Activated naive CD4-positive, alpha-beta T cell treated with anti-CD3 and anti-CD28 coated beads, Interleukin-2, amount 10 ng/mL, durations not matched to agents 7 days and 5 days (primary cell): ENCODE measurements at regions not wholly inside any gene's neighbourhood (a gene's known extent, or its start where the extent isn't known, plus 50 kb on each side); places are given as distances from the start of the nearest gene placed in this dataset.

Experiments
- CTCF ChIA-PET: fragments of 350-600 bp; sonication (Branson Sonifier 250); formaldehyde crosslinking; loops from one replicate; lab custom pipeline; 2021; ENCODE audit warnings: antibody characterized with exemption; lab: Charles Lee
- DNase-seq: peaks from one replicate; pipeline ENCODE4 v3.0.0-alpha.2; 2020
- H3K27ac Mint-ChIP-seq: one replicate; pipeline ENCODE4 v1.8.0; 2021; ENCODE audit warnings: mild to moderate bottlenecking, moderate library complexity, mixed read lengths
- H3K27me3 Mint-ChIP-seq: one replicate; pipeline ENCODE4 v1.8.0; 2021; ENCODE audit warnings: mild to moderate bottlenecking, mixed read lengths
- H3K36me3 Mint-ChIP-seq: one replicate; pipeline ENCODE4 v1.8.0; 2021; ENCODE audit warnings: mixed read lengths
- H3K4me1 Mint-ChIP-seq: one replicate; pipeline ENCODE4 v1.8.0; 2021; ENCODE audit warnings: mixed read lengths
- H3K4me3 Mint-ChIP-seq: one replicate; pipeline ENCODE4 v1.8.0; 2021; ENCODE audit warnings: mild to moderate bottlenecking, moderate library complexity, mixed read lengths
- H3K9me3 Mint-ChIP-seq: one replicate; pipeline ENCODE4 v1.8.0; 2021; ENCODE audit warnings: mixed read lengths

- no peak for DNase-seq
- CTCF ChIA-PET: no interaction called here
- Mint-ChIP-seq H3K36me3 (no peaks in the 10 kb centered on the region), H3K4me1 (no peaks in the 10 kb centered on the region), H3K9me3 (peaks cover 5% of the 10 kb centered on the region), H3K27me3 (peaks cover 7% of the 10 kb centered on the region), H3K4me3 (no peak overlapping the region), H3K27ac (no peak overlapping the region)
These were observed 63.9 kb upstream of the MAP1LC3B2 start for GRCh38 chr12:116495260-116495659.

- Mint-ChIP-seq H3K27me3 (peaks cover 7% of the 10 kb centered on the region), H3K36me3 (no peaks in the 10 kb centered on the region), H3K4me3 (no peak overlapping the region), H3K27ac (no peak overlapping the region), H3K9me3 (peaks cover 5% of the 10 kb centered on the region), H3K4me1 (no peaks in the 10 kb centered on the region)
- no peak for DNase-seq
- CTCF ChIA-PET: no interaction called here
These were observed 62.1 kb upstream of the MAP1LC3B2 start for GRCh38 chr12:116497051-116497591.

- H3K27me3 Mint-ChIP-seq: peaks cover 3% of the 10 kb centered on the region
- no peak for DNase-seq
- no peaks in the 10 kb centered on the region for H3K4me1 Mint-ChIP-seq
- CTCF ChIA-PET: no interaction called here
- H3K4me3 Mint-ChIP-seq: no peak overlapping the region
- no peak overlapping the region for H3K27ac Mint-ChIP-seq
- H3K9me3 Mint-ChIP-seq: no peaks in the 10 kb centered on the region
- H3K36me3 Mint-ChIP-seq: no peaks in the 10 kb centered on the region
These were observed 60.7 kb upstream of the MAP1LC3B2 start for GRCh38 chr12:116498471-116498870.

- CTCF ChIA-PET: no interaction called here
- Mint-ChIP-seq H3K27me3 (peaks cover 24% of the 10 kb centered on the region), H3K4me3 (no peak overlapping the region), H3K36me3 (no peaks in the 10 kb centered on the region), H3K4me1 (no peaks in the 10 kb centered on the region), H3K27ac (no peak overlapping the region), H3K9me3 (no peaks in the 10 kb centered on the region)
- no peak for DNase-seq
These were observed 56.9 kb upstream of the MAP1LC3B2 start for GRCh38 chr12:116502141-116502725.

- Mint-ChIP-seq H3K27ac (no peak overlapping the region), H3K9me3 (no peaks in the 10 kb centered on the region), H3K27me3 (peaks cover 30% of the 10 kb centered on the region), H3K4me1 (peaks cover 4% of the 10 kb centered on the region), H3K4me3 (no peak overlapping the region), H3K36me3 (no peaks in the 10 kb centered on the region)
- CTCF ChIA-PET: no interaction called here
- no peak for DNase-seq
These were observed 56.1 kb upstream of the MAP1LC3B2 start for GRCh38 chr12:116502989-116503496.

GRCh38 chr12:116504438-116504837 lies 54.7 kb upstream of the MAP1LC3B2 start:
- H3K9me3 Mint-ChIP-seq: no peaks in the 10 kb centered on the region
- H3K27me3 Mint-ChIP-seq: peaks cover 40% of the 10 kb centered on the region
- H3K36me3 Mint-ChIP-seq: no peaks in the 10 kb centered on the region
- CTCF ChIA-PET: interaction anchor here (0.6 kb wide), 1 partner anchor 98 kb away, joined by 4 read pairs; no protein-coding TSS in a partner anchor
- no peak overlapping the region for H3K4me3 Mint-ChIP-seq
- no peak for DNase-seq
- peaks cover 7% of the 10 kb centered on the region for H3K4me1 Mint-ChIP-seq
- no peak overlapping the region for H3K27ac Mint-ChIP-seq

- peaks cover 40% of the 10 kb centered on the region for H3K27me3 Mint-ChIP-seq
- no peak overlapping the region for H3K4me3 Mint-ChIP-seq
- CTCF ChIA-PET: interaction anchor here (0.7 kb wide), 1 partner anchor 93 kb away, joined by 3 read pairs; no protein-coding TSS in a partner anchor
- no peaks in the 10 kb centered on the region for H3K9me3 Mint-ChIP-seq
- DNase-seq: no peak
- no peak overlapping the region for H3K27ac Mint-ChIP-seq
- no peaks in the 10 kb centered on the region for H3K36me3 Mint-ChIP-seq
- H3K4me1 Mint-ChIP-seq: peaks cover 7% of the 10 kb centered on the region
These were observed 52.5 kb upstream of the MAP1LC3B2 start for GRCh38 chr12:116506697-116507064.

- CTCF ChIA-PET: interaction anchor here (0.6 kb wide), 1 partner anchor 116 kb away, joined by 3 read pairs; no protein-coding TSS in a partner anchor
- H3K27me3 Mint-ChIP-seq: peaks cover 43% of the 10 kb centered on the region
- H3K36me3 Mint-ChIP-seq: no peaks in the 10 kb centered on the region
- H3K4me1 Mint-ChIP-seq: peaks cover 7% of the 10 kb centered on the region
- peak overlapping the region; percentile 56 for H3K4me3 Mint-ChIP-seq
- no peak overlapping the region for H3K27ac Mint-ChIP-seq
- no peaks in the 10 kb centered on the region for H3K9me3 Mint-ChIP-seq
- peak; percentile 40 for DNase-seq
These were observed 50.7 kb upstream of the MAP1LC3B2 start for GRCh38 chr12:116508145-116509121.
